PC-3 (cell line): ENCODE measurements at regions not wholly inside any gene's neighbourhood (a gene's known extent, or its start where the extent isn't known, plus 50 kb on each side); places are given as distances from the start of the nearest gene placed in this dataset.

Experiments
- ATAC-seq: fragments of 200-7000 bp; cut with Tn5 transposase; 2 replicates; pipeline ENCODE4 v1.9.1; 2020; ENCODE audit warnings: mild to moderate bottlenecking, moderate library complexity
- BruUV-seq: library from RNA; stranded (reverse); fragments of 400-500 nt; replicated peaks from 2 replicates; lab custom pipeline; 2021; lab: Mats Ljungman, UMichigan
- CTCF ChIA-PET: fragments of 300-600 bp; sonication (Branson Sonifier 250); formaldehyde crosslinking; loops from one replicate; lab custom pipeline; 2022; ENCODE audit warnings: antibody characterized with exemption; lab: Charles Lee
- POLR2A ChIA-PET: fragments of 300-600 bp; sonication (Branson Sonifier 250); formaldehyde crosslinking; loops from one replicate; lab custom pipeline; 2022; ENCODE audit warnings: antibody characterized with exemption; ENCODE audit not compliant: unreplicated experiment; lab: Charles Lee
- DNase-seq: peaks from one replicate; pipeline ENCODE4 v3.0.0-alpha.2; 2015
- H2AFZ ChIP-seq: fragments of 300-600 bp; sonication (generic); 2 replicates; pipeline ENCODE4 v1.6.0; 2016; ENCODE audit warnings: antibody characterized with exemption, low read length
- H3F3A ChIP-seq: fragments of 300-600 bp; sonication (generic); one replicate; pipeline ENCODE4 v1.6.0; 2017; ENCODE audit warnings: antibody characterized with exemption, low read length, control low read depth, mild to moderate bottlenecking; ENCODE audit not compliant: unreplicated experiment
- H3K27ac ChIP-seq: fragments of 300-600 bp; sonication (generic); 2 replicates; pipeline ENCODE4 v1.5.1; 2016; ENCODE audit warnings: mild to moderate bottlenecking, low read length
- H3K27me3 ChIP-seq: fragments of 300-600 bp; sonication (generic); 2 replicates; pipeline ENCODE4 v1.6.1; 2016; ENCODE audit warnings: low read length, mixed read lengths
- H3K36me3 ChIP-seq: fragments of 300-600 bp; sonication (generic); 2 replicates; pipeline ENCODE4 v1.6.1; 2016; ENCODE audit warnings: low read depth, mixed run types, low read length, mixed read lengths
- H3K4me1 ChIP-seq: fragments of 300-600 bp; sonication (generic); 2 replicates; pipeline ENCODE4 v1.5.1; 2016; ENCODE audit warnings: low read length; ENCODE audit not compliant: insufficient read depth
- H3K4me2 ChIP-seq: fragments of 300-600 bp; sonication (generic); 2 replicates; pipeline ENCODE4 v1.6.0; 2016; ENCODE audit warnings: low read length
- H3K4me3 ChIP-seq: fragments of 300-600 bp; sonication (generic); 2 replicates; pipeline ENCODE4 v1.5.1; 2016; ENCODE audit warnings: mild to moderate bottlenecking, low read length, mixed read lengths
- H3K79me2 ChIP-seq: fragments of 300-600 bp; sonication (generic); 2 replicates; pipeline ENCODE4 v1.6.1; 2017; ENCODE audit warnings: low read length, mixed read lengths
- H3K9ac ChIP-seq: fragments of 300-600 bp; sonication (generic); 2 replicates; pipeline ENCODE4 v1.6.0; 2016; ENCODE audit warnings: mild to moderate bottlenecking, low read length
- H3K9me2 ChIP-seq: fragments of 300-600 bp; sonication (generic); replicated peaks from 2 replicates; pipeline ENCODE4 v1.6.1; 2016; ENCODE audit warnings: mixed run types, low read length, mixed read lengths
- H3K9me3 ChIP-seq: fragments of 300-600 bp; sonication (generic); 2 replicates; pipeline ENCODE4 v1.6.1; 2016; ENCODE audit warnings: low read length, mixed read lengths
- H4K20me1 ChIP-seq: fragments of 300-600 bp; sonication (generic); 2 replicates; pipeline ENCODE4 v1.6.1; 2016; ENCODE audit warnings: low read length, mixed read lengths
- EZH2 ChIP-seq: fragments of 300-600 bp; sonication (generic); IDR thresholded peaks from one replicate; pipeline ENCODE4 v1.6.1; 2017; ENCODE audit warnings: antibody characterized with exemption, mild to moderate bottlenecking, low read length; ENCODE audit not compliant: unreplicated experiment
- EZH2phosphoT487 ChIP-seq: fragments of 300-600 bp; sonication (generic); IDR thresholded peaks from 2 replicates; pipeline ENCODE4 v1.6.1; 2018; ENCODE audit warnings: mild to moderate bottlenecking, antibody characterized with exemption, low read length, borderline replicate concordance
- intact Hi-C: fragments of 100-400 bp; cut with micrococcal nuclease; formaldehyde crosslinking; loops from 2 replicates; pipeline ENCODE4 v1.9.0; 2023
- TF ChIP-seq, protein P1 (sequence below): fragments of 300-600 bp; sonication (generic); conservative IDR thresholded peaks from 2 replicates; pipeline ENCODE4 v1.5.1; 2017; ENCODE audit warnings: antibody characterized with exemption, low read depth, mild to moderate bottlenecking, low read length

DNA sequence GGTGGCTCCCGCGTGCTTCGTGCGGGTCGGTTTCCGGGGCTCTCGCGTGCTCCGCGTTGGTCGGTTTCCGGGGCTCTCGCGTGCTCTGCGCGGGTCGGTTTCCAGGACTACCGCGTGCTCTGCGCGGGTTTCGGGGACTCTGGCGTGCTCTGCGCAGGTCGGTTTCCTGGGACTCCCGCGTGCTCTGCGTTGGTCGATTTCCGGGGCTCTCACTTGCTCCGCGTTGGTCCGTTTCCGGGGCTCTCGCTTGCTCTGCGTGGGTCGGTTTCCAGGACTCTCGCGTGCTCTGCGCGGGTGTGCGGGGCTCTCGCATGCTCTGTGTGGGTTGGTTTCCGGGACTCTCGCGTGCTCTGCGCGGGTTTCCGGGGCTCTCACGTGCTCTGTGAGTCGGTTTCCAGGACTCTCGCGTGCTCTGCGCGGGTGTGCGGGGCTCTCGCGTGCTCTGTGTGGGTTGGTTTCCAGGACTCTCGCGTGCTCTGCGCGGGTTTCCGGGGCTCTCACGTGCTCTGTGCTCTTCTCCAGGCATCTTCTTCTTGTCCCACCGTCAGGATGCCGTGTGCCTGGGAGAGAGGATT lies 109.9 kb upstream of the LRPAP1 start:
- Histone ChIP-seq H3K79me2 (no peaks in the 10 kb centered on the region), H4K20me1 (no peaks in the 10 kb centered on the region), H3K9me3 (no peaks in the 10 kb centered on the region), H3K4me3 (no peak overlapping the region), H3K9me2 (no peaks in the 10 kb centered on the region), H3K9ac (no peak overlapping the region), H2AFZ (no peak overlapping the region), H3F3A (no peaks in the 10 kb centered on the region), H3K27ac (no peak overlapping the region), H3K4me1 (peaks cover 7% of the 10 kb centered on the region), H3K27me3 (peaks cover 25% of the 10 kb centered on the region), H3K4me2 (no peak overlapping the region), H3K36me3 (no peaks in the 10 kb centered on the region)
- no peak for ATAC-seq
- intact Hi-C loops, result no loop called here
- ChIA-PET POLR2A (no interaction called here), CTCF (no interaction called here)
- DNase-seq, result no peak
- no TSS peak for BruUV-seq
- TF ChIP-seq, protein P1, sequence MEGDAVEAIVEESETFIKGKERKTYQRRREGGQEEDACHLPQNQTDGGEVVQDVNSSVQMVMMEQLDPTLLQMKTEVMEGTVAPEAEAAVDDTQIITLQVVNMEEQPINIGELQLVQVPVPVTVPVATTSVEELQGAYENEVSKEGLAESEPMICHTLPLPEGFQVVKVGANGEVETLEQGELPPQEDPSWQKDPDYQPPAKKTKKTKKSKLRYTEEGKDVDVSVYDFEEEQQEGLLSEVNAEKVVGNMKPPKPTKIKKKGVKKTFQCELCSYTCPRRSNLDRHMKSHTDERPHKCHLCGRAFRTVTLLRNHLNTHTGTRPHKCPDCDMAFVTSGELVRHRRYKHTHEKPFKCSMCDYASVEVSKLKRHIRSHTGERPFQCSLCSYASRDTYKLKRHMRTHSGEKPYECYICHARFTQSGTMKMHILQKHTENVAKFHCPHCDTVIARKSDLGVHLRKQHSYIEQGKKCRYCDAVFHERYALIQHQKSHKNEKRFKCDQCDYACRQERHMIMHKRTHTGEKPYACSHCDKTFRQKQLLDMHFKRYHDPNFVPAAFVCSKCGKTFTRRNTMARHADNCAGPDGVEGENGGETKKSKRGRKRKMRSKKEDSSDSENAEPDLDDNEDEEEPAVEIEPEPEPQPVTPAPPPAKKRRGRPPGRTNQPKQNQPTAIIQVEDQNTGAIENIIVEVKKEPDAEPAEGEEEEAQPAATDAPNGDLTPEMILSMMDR, result no peak
- TF ChIP-seq EZH2 (no peak), EZH2phosphoT487 (no peak)

DNA sequence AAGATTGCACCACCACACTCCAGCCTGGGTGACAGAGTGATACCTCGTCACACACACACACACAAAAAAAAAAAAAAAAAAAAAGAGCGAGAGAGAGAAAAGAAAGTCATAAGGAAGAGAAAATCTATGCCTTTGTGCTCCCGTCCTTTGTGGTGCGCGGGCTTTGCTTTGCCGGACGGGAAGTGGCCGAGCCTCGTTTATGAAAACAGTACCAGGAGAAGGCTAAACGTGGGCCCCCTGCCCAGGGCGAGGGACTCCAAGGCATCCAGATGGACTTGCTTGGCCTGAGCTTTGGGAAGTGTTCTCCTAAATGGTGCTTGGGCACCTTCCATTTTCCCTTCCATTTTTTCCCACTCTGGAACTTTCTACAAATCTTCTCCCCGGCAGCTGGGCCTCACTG lies 109.3 kb upstream of the LRPAP1 start:
- Histone ChIP-seq H3K4me2 (no peak overlapping the region), H3F3A (no peaks in the 10 kb centered on the region), H3K4me3 (no peak overlapping the region), H3K36me3 (no peaks in the 10 kb centered on the region), H3K4me1 (peaks cover 7% of the 10 kb centered on the region), H3K9me3 (no peaks in the 10 kb centered on the region), H3K79me2 (no peaks in the 10 kb centered on the region), H4K20me1 (no peaks in the 10 kb centered on the region), H2AFZ (no peak overlapping the region), H3K27me3 (peaks cover 25% of the 10 kb centered on the region), H3K9ac (no peak overlapping the region), H3K9me2 (no peaks in the 10 kb centered on the region), H3K27ac (no peak overlapping the region)
- intact Hi-C loops, result no loop called here
- CTCF ChIA-PET, result no interaction called here
- DNase-seq, result no peak
- TF ChIP-seq EZH2 (no peak), EZH2phosphoT487 (no peak)
- TF ChIP-seq, protein P1, result no peak
- ATAC-seq, result no peak
- POLR2A ChIA-PET, result no interaction called here
- no TSS peak for BruUV-seq

DNA sequence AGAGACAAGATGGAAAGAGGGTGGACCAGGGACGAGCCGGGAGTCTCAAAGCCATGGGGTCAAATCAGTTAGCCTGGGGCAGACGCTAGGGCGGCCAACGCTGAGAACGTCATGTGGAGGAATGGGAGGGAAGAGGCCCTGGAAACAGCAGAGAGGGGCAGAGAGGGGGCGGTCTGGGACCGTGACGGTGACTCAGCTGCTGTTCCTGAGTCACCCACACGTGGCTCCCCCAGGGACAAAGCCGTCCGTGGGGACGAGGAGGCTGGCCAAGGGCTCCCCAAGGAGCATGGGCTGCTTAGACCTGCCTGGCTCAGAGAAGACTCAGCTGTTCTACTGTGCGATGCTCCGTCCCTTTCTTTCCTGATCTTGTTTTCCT lies 108.4 kb upstream of the LRPAP1 start:
- Histone ChIP-seq H3K36me3 (no peaks in the 10 kb centered on the region), H3F3A (no peaks in the 10 kb centered on the region), H3K79me2 (no peaks in the 10 kb centered on the region), H3K9me3 (no peaks in the 10 kb centered on the region), H3K4me1 (peaks cover 5% of the 10 kb centered on the region), H3K27ac (no peak overlapping the region), H2AFZ (no peak overlapping the region), H3K4me3 (no peak overlapping the region), H3K9ac (no peak overlapping the region), H3K27me3 (peaks cover 25% of the 10 kb centered on the region), H3K4me2 (no peak overlapping the region), H3K9me2 (no peaks in the 10 kb centered on the region), H4K20me1 (no peaks in the 10 kb centered on the region)
- ChIA-PET POLR2A (no interaction called here), CTCF (no interaction called here)
- ATAC-seq (no peak), DNase-seq (no peak)
- intact Hi-C loops, result no loop called here
- no TSS peak for BruUV-seq
- TF ChIP-seq EZH2, result no peak
- TF ChIP-seq EZH2phosphoT487, result no peak
- TF ChIP-seq, protein P1, result no peak
